CD4-positive, alpha-beta T cell treated with Interleukin-21 for 1 hour (primary cell): ENCODE measurements at regions not wholly inside any gene's neighbourhood (a gene's known extent, or its start where the extent isn't known, plus 50 kb on each side); places are given as distances from the start of the nearest gene placed in this dataset.

ENCODE experiments used
- DNase-seq: peaks from one replicate; pipeline ENCODE4 v3.0.0-alpha.2; 2020

GRCh38 chr6:146886587-146887446 is 288.0 kb downstream of the ADGB start:
- DNase-seq = no peak

GRCh38 chr6:146887447-146888077 is 288.8 kb downstream of the ADGB start:
- DNase-seq = no peak

GRCh38 chr6:146889303-146889702 is 290.5 kb downstream of the ADGB start:
- DNase-seq = no peak

GRCh38 chr6:146890172-146890571 is 291.4 kb downstream of the ADGB start:
- DNase-seq = no peak

- no peak for DNase-seq
Measured at GRCh38 chr6:146890644-146891434, 292.1 kb downstream of the ADGB start.

GRCh38 chr6:146891615-146892265 is 293.0 kb downstream of the ADGB start:
- no peak for DNase-seq

- no peak for DNase-seq
Measured at GRCh38 chr6:146892283-146892612, 293.5 kb downstream of the ADGB start.

- no peak for DNase-seq
Measured at GRCh38 chr6:146892613-146893401, 294.0 kb downstream of the ADGB start.

GRCh38 chr6:146893690-146894089 is 294.9 kb downstream of the ADGB start:
- no peak for DNase-seq

- DNase-seq = no peak
Measured at GRCh38 chr6:146894624-146895023, 295.9 kb downstream of the ADGB start.

- DNase-seq = no peak
Measured at GRCh38 chr6:146895101-146895771, 296.5 kb downstream of the ADGB start.

- DNase-seq = no peak
Measured at GRCh38 chr6:146895772-146896061, 296.9 kb downstream of the ADGB start.

- DNase-seq = no peak
Measured at GRCh38 chr6:146896062-146896813, 297.5 kb downstream of the ADGB start.

GRCh38 chr6:146896960-146897701 is 298.4 kb downstream of the ADGB start:
- DNase-seq = no peak

- no peak for DNase-seq
Measured at GRCh38 chr6:146898069-146898887, 299.5 kb downstream of the ADGB start.

- DNase-seq = no peak
Measured at GRCh38 chr6:146898888-146899227, 300.1 kb downstream of the ADGB start.

GRCh38 chr6:146901940-146902816 is 302.0 kb upstream of the STXBP5 start:
- no peak for DNase-seq

- no peak for DNase-seq
Measured at GRCh38 chr6:146902846-146903245, 301.4 kb upstream of the STXBP5 start.

- no peak for DNase-seq
Measured at GRCh38 chr6:146903451-146903850, 300.8 kb upstream of the STXBP5 start.
